IMR-90 (cell line): ENCODE measurements at regions not wholly inside any gene's neighbourhood (a gene's known extent, or its start where the extent isn't known, plus 50 kb on each side); places are given as distances from the start of the nearest gene placed in this dataset.
A peak's percentile ranks its signal among the peaks of the same experiment; 100 is the strongest.

Experiments
- ATAC-seq: fragments of 200-7000 bp; cut with Tn5 transposase; 2 replicates; pipeline ENCODE4 v1.9.1; 2020; ENCODE audit warnings: low read depth, mild to moderate bottlenecking, moderate library complexity
- BruUV-seq: library from RNA; stranded (reverse); fragments of 400-500 nt; replicated peaks from 2 replicates; lab custom pipeline; 2021; lab: Mats Ljungman, UMichigan
- CTCF ChIA-PET: fragments of 300-600 bp; formaldehyde crosslinking; extraction: SDS; loops from one replicate; lab custom pipeline; 2021; ENCODE audit warnings: antibody characterized with exemption; lab: Yijun Ruan, JAX
- POLR2A ChIA-PET: fragments of 300-600 bp; sonication (Branson Sonifier 250); formaldehyde crosslinking; loops from one replicate; lab custom pipeline; 2022; ENCODE audit warnings: antibody characterized with exemption; ENCODE audit not compliant: unreplicated experiment; lab: Charles Lee
- DNase-seq: peaks from one replicate; pipeline ENCODE4 v3.0.0; 2013
- H2AFZ ChIP-seq: replicated peaks from 2 replicates; pipeline ENCODE3; 2013; ENCODE audit warnings: low read length, mild to moderate bottlenecking; ENCODE audit not compliant: poor library complexity
- H2AK5ac ChIP-seq: 2 replicates; pipeline ENCODE4 v1.6.1; 2013; ENCODE audit warnings: low read depth, low read length, inconsistent platforms
- H2AK9ac ChIP-seq: replicated peaks from 2 replicates; pipeline ENCODE3; 2013; ENCODE audit warnings: mild to moderate bottlenecking, low read depth, low read length, moderate library complexity; ENCODE audit not compliant: poor library complexity
- H2BK120ac ChIP-seq: 2 replicates; pipeline ENCODE4 v1.6.1; 2013; ENCODE audit warnings: low read depth, low read length, inconsistent platforms
- H2BK15ac ChIP-seq: 3 replicates; pipeline ENCODE4 v1.6.1; 2013; ENCODE audit warnings: low read depth, low read length, inconsistent platforms
- H2BK20ac ChIP-seq: 2 replicates; pipeline ENCODE4 v1.6.1; 2013; ENCODE audit warnings: low read depth, mild to moderate bottlenecking, inconsistent platforms, low read length, moderate library complexity
- H2BK5ac ChIP-seq: 2 replicates; pipeline ENCODE4 v1.6.1; 2013; ENCODE audit warnings: mild to moderate bottlenecking, low read depth, low read length, inconsistent platforms; ENCODE audit not compliant: poor library complexity, severe bottlenecking
- H3K14ac ChIP-seq: replicated peaks from 2 replicates; pipeline ENCODE4 v1.6.1; 2013; ENCODE audit warnings: low read depth, low read length, inconsistent platforms
- H3K18ac ChIP-seq: 2 replicates; pipeline ENCODE4 v1.6.1; 2013; ENCODE audit warnings: low read depth, low read length, control low read depth
- H3K23ac ChIP-seq: 2 replicates; pipeline ENCODE4 v1.6.1; 2013; ENCODE audit warnings: low read depth, low read length, inconsistent platforms
- H3K27ac ChIP-seq: 2 replicates; pipeline ENCODE4 v1.5.1; 2013; ENCODE audit warnings: mild to moderate bottlenecking, control low read depth, low read length; ENCODE audit not compliant: insufficient read depth
- H3K27me3 ChIP-seq: 2 replicates; pipeline ENCODE4 v1.6.1; 2013; ENCODE audit warnings: low read length; ENCODE audit not compliant: control insufficient read depth, insufficient read depth
- H3K36me3 ChIP-seq: 2 replicates; pipeline ENCODE4 v1.6.1; 2013; ENCODE audit warnings: low read length, mixed read lengths; ENCODE audit not compliant: control insufficient read depth, insufficient read depth
- H3K4ac ChIP-seq: 2 replicates; pipeline ENCODE4 v1.6.1; 2013; ENCODE audit warnings: low read depth, low read length, inconsistent platforms
- H3K4me1 ChIP-seq: 2 replicates; pipeline ENCODE4 v1.6.1; 2013; ENCODE audit warnings: low read length, mixed read lengths; ENCODE audit not compliant: control insufficient read depth, insufficient read depth
- H3K4me2 ChIP-seq: 2 replicates; pipeline ENCODE4 v1.6.1; 2013; ENCODE audit warnings: low read depth, mild to moderate bottlenecking, control low read depth, low read length, moderate library complexity
- H3K4me3 ChIP-seq: 2 replicates; pipeline ENCODE4 v1.5.1; 2013; ENCODE audit warnings: low read depth, mild to moderate bottlenecking, control low read depth, low read length, moderate library complexity; ENCODE audit not compliant: insufficient read depth
- H3K56ac ChIP-seq: 2 replicates; pipeline ENCODE4 v1.6.1; 2013; ENCODE audit warnings: low read length, inconsistent platforms; ENCODE audit not compliant: insufficient read depth; ENCODE audit errors: extremely low read depth
- H3K79me1 ChIP-seq, 2 experiments: 2 replicates each; pipeline ENCODE4 v1.6.1; 2013; ENCODE audit warnings: low read length in 2 of 2, inconsistent platforms in 1 of 2, low read depth in 1 of 2
- H3K9ac ChIP-seq: 2 replicates; pipeline ENCODE4 v1.6.1; 2013; ENCODE audit warnings: low read depth, low read length, control low read depth
- H3K9me1 ChIP-seq: 2 replicates; pipeline ENCODE4 v1.6.1; 2013; ENCODE audit warnings: low read length, inconsistent platforms; ENCODE audit not compliant: insufficient read depth
- H3K9me3 ChIP-seq: 2 replicates; pipeline ENCODE4 v1.6.1; 2013; ENCODE audit warnings: low read length; ENCODE audit not compliant: control insufficient read depth, insufficient read depth
- H4K20me1 ChIP-seq: 2 replicates; pipeline ENCODE4 v1.6.1; 2013; ENCODE audit warnings: low read length, inconsistent platforms; ENCODE audit not compliant: insufficient read depth
- H4K5ac ChIP-seq: 2 replicates; pipeline ENCODE4 v1.6.1; 2013; ENCODE audit warnings: mild to moderate bottlenecking, low read depth, low read length, control low read depth
- H4K8ac ChIP-seq, 2 experiments: 2 replicates each; pipeline ENCODE4 v1.6.1; 2013; ENCODE audit warnings: low read depth in 2 of 2, low read length in 2 of 2, control low read depth in 1 of 2, inconsistent platforms in 1 of 2
- H4K91ac ChIP-seq: 2 replicates; pipeline ENCODE4 v1.6.1; 2013; ENCODE audit warnings: low read depth, low read length, inconsistent platforms; ENCODE audit not compliant: insufficient read depth
- BHLHE40 ChIP-seq: fragments of 150-350 bp; IDR thresholded peaks from 2 replicates; pipeline ENCODE4 v1.6.1; 2016; ENCODE audit warnings: mild to moderate bottlenecking, low read depth, low read length
- CTCF ChIP-seq: conservative IDR thresholded peaks from 2 replicates; pipeline ENCODE4 v1.5.1; 2012; ENCODE audit warnings: mild to moderate bottlenecking, low read depth, low read length, improper control_type of control experiment
- MAFK ChIP-seq: IDR thresholded peaks from 2 replicates; pipeline ENCODE4 v1.6.1; 2012; ENCODE audit warnings: low read depth, low read length, improper control_type of control experiment
- WGBS, 2 experiments: methylation state at CpG; one replicate each; pipeline versions ENCODE4 v1.1.5 to v1.1.7; 2013; ENCODE audit warnings: missing lambda C conversion rate in 2 of 2; ENCODE audit not compliant: insufficient read length in 1 of 2; ENCODE audit errors: extremely low coverage in 2 of 2; 5-methylcytosine and 5-hydroxymethylcytosine counted together
- dilution Hi-C: fragments of 300-500 bp; cut with HindIII; formaldehyde crosslinking; loops from one replicate; pipeline ENCODE4 v1.14.3; 2018; ENCODE audit warnings: low sequenced_read_pairs; ENCODE audit not compliant: unreplicated experiment
- in situ Hi-C: fragments of 300-500 bp; cut with MboI; formaldehyde crosslinking; loops from 3 replicates; pipeline ENCODE4 v1.14.3; 2019; ENCODE audit warnings: low sequenced_read_pairs, inconsistent platforms, mixed read lengths
- intact Hi-C: fragments of 100-400 bp; cut with micrococcal nuclease; formaldehyde crosslinking; loops from 2 replicates; pipeline ENCODE4 v1.10.0; 2022

GRCh38 chr12:92290886-92291285, 145.2 kb upstream of the BTG1 start:
- no CpG with 5 or more reads among the region's 1 CpG for WGBS, 2 experiments
- Histone ChIP-seq H2AFZ (no peak overlapping the region), H3K79me1 (no peaks in the 10 kb centered on the region), H2AK5ac (no peak overlapping the region), H3K4me3 (no peak overlapping the region), H2BK15ac (peak overlapping the region; percentile 64; the same call in 1 of the 3 replicates), H3K23ac (no peak overlapping the region), H3K4ac (peak overlapping the region; percentile 90; the same call in 1 of the 2 replicates), H3K9me3 (no peaks in the 10 kb centered on the region), H4K8ac (0 out of 4 replicates have a peak overlapping the region, but pooled peaks have one; percentile 5 to 6), H3K27ac (no peak overlapping the region), H3K14ac (no peak overlapping the region), H3K9ac (no peak overlapping the region), H4K5ac (no peak overlapping the region; the same call in 1 of the 2 replicates), H2BK5ac (peak overlapping the region; percentile 86), H2BK20ac (peak overlapping the region; percentile 93; the same call in 1 of the 2 replicates), H4K91ac (no peak overlapping the region), H2BK120ac (peak overlapping the region; percentile 94), H3K4me2 (no peak overlapping the region), H4K20me1 (no peaks in the 10 kb centered on the region), H3K9me1 (peaks cover 3% of the 10 kb centered on the region; the same call in 1 of the 2 replicates), H3K36me3 (no peaks in the 10 kb centered on the region), H3K27me3 (no peaks in the 10 kb centered on the region), H3K56ac (no peak overlapping the region; the same call in 1 of the 2 replicates), H2AK9ac (no peak overlapping the region), H3K18ac (no peak overlapping the region), H3K4me1 (peaks cover 18% of the 10 kb centered on the region)
- POLR2A ChIA-PET, result no interaction called here
- intact Hi-C loops (loop anchor here (10.0 kb wide), 1 partner anchor 274 kb away; no protein-coding TSS in a partner anchor), in situ Hi-C loops (no loop called here), dilution Hi-C loops (no loop called here)
- peak; percentile 64 for DNase-seq
- ATAC-seq, result no peak; the same call in 1 of the 2 replicates
- TF ChIP-seq CTCF, result no peak
- no peak for TF ChIP-seq MAFK
- TF ChIP-seq BHLHE40, result no peak
- no TSS peak for BruUV-seq
- CTCF ChIA-PET, result interaction anchor here (0.6 to 1.5 kb wide), 3 partner anchors 145 to 259 kb away, joined by 3 to 4 read pairs (median 3); partner anchors contain the start of gene BTG1
